Upper lobe of left lung (tissue), 6 donors: ENCODE measurements at regions not wholly inside any gene's neighbourhood (a gene's known extent, or its start where the extent isn't known, plus 50 kb on each side); places are given as distances from the start of the nearest gene placed in this dataset.

Experiments
- ATAC-seq, 2 donors: fragments of 200-7000 bp; cut with Tn5 transposase; one replicate each; pipeline ENCODE4 v1.9.1; 2022; ENCODE audit warnings: mild to moderate bottlenecking in 2 of 2, moderate library complexity in 2 of 2; ENCODE audit not compliant: low FRiP score in 2 of 2
- DNase-seq, 2 donors: peaks; one replicate each; pipeline ENCODE4 v3.0.0-alpha.2; 2019 to 2020
- H3K27ac ChIP-seq, 4 donors: fragments of 200-600 bp; sonication (generic); one replicate each; pipeline ENCODE4 v1.5.1; 2016 to 2019
- H3K27me3 ChIP-seq, 4 donors: fragments of 200-600 bp; sonication (generic); one replicate each; pipeline ENCODE4 v1.5.1; 2017 to 2019
- H3K36me3 ChIP-seq, 4 donors: fragments of 200-600 bp; sonication (generic); one replicate each; pipeline ENCODE4 v1.5.1; 2016 to 2019
- H3K4me1 ChIP-seq, 4 donors: fragments of 200-600 bp; sonication (generic); one replicate each; pipeline ENCODE4 v1.5.1; 2018 to 2019
- H3K4me3 ChIP-seq, 4 donors: fragments of 200-600 bp; sonication (generic); one replicate each; pipeline ENCODE4 v1.5.1; 2017 to 2019; ENCODE audit warnings: mild to moderate bottlenecking in 2 of 4, moderate library complexity in 1 of 4
- H3K9me3 ChIP-seq, 4 donors: fragments of 200-600 bp; sonication (generic); one replicate each; pipeline ENCODE4 v1.5.1; 2018 to 2019
- CTCF ChIP-seq, 6 experiments: fragments of 450-650 bp in 4 of 6; fragments of 200-600 bp in 2 of 6; sonication (generic) in 2 of 6; IDR thresholded peaks; one replicate each; pipeline ENCODE4 v1.5.1; 2016 to 2019; ENCODE audit warnings: antibody characterized with exemption in 6 of 6
- EP300 ChIP-seq, 4 donors: sonication (generic); formaldehyde crosslinking; IDR thresholded peaks; one replicate each; pipeline ENCODE4 v1.5.1; 2017; ENCODE audit warnings: antibody characterized with exemption in 4 of 4, control low read depth in 2 of 4
- POLR2A ChIP-seq, 4 donors: fragments of 450-650 bp; IDR thresholded peaks; one replicate each; pipeline ENCODE4 v1.5.1; 2016 to 2017; ENCODE audit warnings: antibody characterized with exemption in 4 of 4, mild to moderate bottlenecking in 2 of 4
- POLR2AphosphoS5 ChIP-seq, 2 donors: sonication (generic); formaldehyde crosslinking; IDR thresholded peaks; one replicate each; pipeline ENCODE4 v1.5.1; 2017; ENCODE audit warnings: antibody characterized with exemption in 2 of 2
- WGBS, 2 donors: methylation state at CpG; one replicate each; pipeline ENCODE4 v1.1.5; 2017 to 2018; 5-methylcytosine and 5-hydroxymethylcytosine counted together
- donor health status: DM: no; HTN: no; CAD: no; lungs with moderate emphysema.
- donor health status: DM: no; HTN: yes; CAD: no; lungs with severe emphysema.

- Histone ChIP-seq H3K27me3 (no peaks in the 10 kb centered on the region), H3K27ac (no peak overlapping the region), H3K4me1 (no peaks in the 10 kb centered on the region), H3K4me3 (no peak overlapping the region), H3K9me3 (peaks cover 0 to 22% (median 7%) of the 10 kb centered on the region in 4 donors), H3K36me3 (no peaks in the 10 kb centered on the region)
- 6 to 43% methylated on average over 1 of the region's 1 CpG for WGBS, 2 donors
- DNase-seq (no peak), ATAC-seq (no peak)
- TF ChIP-seq POLR2AphosphoS5 (IDR thresholded peaks at IDR 0.05) (no peak), EP300 (IDR thresholded peaks at IDR 0.05) (no peak), CTCF (IDR thresholded peaks at IDR 0.05) (no peak), POLR2A (IDR thresholded peaks at IDR 0.05) (no peak)
Measured at GRCh38 chr7:149362696-149363095, 98.2 kb downstream of the ZNF777 start.

DNA sequence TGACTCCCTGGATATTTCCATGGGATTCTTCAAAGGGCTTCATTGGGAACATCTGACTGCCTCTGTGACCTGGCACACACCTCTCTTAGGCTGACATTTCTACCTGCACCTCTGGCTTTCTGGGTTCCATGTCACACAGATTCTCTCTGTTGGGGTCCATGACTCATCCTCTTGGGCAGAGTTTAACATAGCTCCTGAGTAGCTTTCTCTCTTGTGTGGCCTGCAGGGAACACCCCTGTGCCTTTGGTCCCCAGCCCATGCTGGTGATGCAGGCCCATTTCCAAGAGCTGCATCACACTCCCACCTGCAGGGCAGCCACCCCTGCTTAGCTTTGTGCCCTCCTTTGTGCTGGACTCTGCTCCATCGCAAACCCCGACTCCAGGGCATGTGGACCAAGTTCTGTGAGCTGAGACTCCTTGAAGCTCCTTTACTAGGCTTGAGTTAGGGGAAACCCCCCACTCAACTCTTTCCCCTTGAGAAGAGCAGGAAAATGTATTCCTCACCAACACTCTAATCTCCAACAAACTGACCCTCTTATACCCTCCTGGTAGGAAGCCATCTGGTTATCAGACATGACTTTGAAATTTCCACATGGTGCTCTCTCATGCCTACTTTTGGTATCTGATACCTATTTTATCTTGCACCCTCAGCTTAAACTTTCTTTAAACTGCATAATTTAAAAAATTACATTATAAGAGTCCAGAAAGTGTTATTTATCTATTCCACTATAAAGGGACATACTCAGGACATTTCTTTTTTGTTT, 93.3 kb downstream of the ZNF777 start:
- no peak overlapping the region for H3K4me3 ChIP-seq
- no peak overlapping the region for H3K27ac ChIP-seq
- no peak for DNase-seq
- WGBS, 2 donors = 94 to 96% methylated on average over 2 of the region's 2 CpGs
- no peaks in the 10 kb centered on the region for H3K4me1 ChIP-seq
- no peak for ATAC-seq
- H3K36me3 ChIP-seq = no peaks in the 10 kb centered on the region
- peaks cover 0 to 13% (median 4%) of the 10 kb centered on the region in 4 donors for H3K9me3 ChIP-seq
- no peaks in the 10 kb centered on the region for H3K27me3 ChIP-seq
- no peak for TF ChIP-seq POLR2AphosphoS5 (IDR thresholded peaks at IDR 0.05)
- no peak for TF ChIP-seq EP300 (IDR thresholded peaks at IDR 0.05)
- TF ChIP-seq POLR2A (IDR thresholded peaks at IDR 0.05) = no peak
- TF ChIP-seq CTCF (IDR thresholded peaks at IDR 0.05) = no peak

DNA sequence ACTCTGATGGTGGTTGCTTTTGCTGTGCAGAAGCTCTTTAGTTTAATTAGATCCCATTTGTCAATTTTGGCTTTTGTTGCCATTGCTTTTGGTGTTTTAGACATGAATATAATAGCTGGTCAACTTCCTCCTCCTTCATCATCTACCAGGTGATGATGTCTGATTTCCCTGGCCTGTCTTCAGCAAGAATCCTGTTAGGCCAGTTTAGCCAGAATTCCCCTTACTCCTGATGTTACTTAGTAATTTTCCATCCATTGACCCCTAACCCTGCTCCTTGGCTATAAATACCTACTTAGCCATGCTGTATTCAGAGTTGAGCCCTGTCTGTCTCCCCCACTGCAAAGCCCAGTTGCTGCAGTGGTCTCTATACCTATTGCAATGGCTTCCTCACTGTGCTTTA, 91.4 kb downstream of the ZNF777 start:
- ATAC-seq (no peak), DNase-seq (no peak)
- Histone ChIP-seq H3K27ac (no peak overlapping the region), H3K4me3 (no peak overlapping the region), H3K27me3 (no peaks in the 10 kb centered on the region), H3K36me3 (no peaks in the 10 kb centered on the region), H3K4me1 (no peaks in the 10 kb centered on the region), H3K9me3 (peaks cover 0 to 17% (median 6%) of the 10 kb centered on the region in 4 donors)
- TF ChIP-seq EP300 (IDR thresholded peaks at IDR 0.05) (no peak), POLR2AphosphoS5 (IDR thresholded peaks at IDR 0.05) (no peak), CTCF (IDR thresholded peaks at IDR 0.05) (no peak), POLR2A (IDR thresholded peaks at IDR 0.05) (no peak)

DNA sequence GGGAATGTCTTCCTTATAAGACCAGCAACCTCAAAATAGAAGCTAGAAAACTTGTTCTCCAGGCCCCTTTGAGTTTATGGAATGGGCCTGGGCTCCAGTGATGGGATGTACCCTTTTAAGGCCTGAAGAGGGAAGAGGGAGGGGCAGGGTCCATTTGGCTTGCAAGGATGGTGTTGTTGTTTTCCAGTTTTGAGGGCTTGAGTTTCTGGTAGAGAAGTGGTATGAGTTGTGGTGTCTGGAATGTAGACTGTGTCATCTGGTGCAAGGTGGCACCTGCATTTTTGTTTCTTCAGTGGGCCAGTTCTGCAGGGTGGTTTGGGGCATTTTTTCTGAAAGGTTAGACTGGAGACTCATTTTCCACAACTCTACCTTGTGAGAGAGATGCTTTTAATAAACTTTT, 90.1 kb downstream of the ZNF777 start:
- Histone ChIP-seq H3K27ac (no peak overlapping the region), H3K27me3 (no peaks in the 10 kb centered on the region), H3K4me3 (no peak overlapping the region), H3K36me3 (no peaks in the 10 kb centered on the region), H3K9me3 (peaks cover 0 to 9% (median 3%) of the 10 kb centered on the region in 4 donors), H3K4me1 (no peaks in the 10 kb centered on the region)
- no peak for ATAC-seq
- no peak for DNase-seq
- TF ChIP-seq CTCF (IDR thresholded peaks at IDR 0.05) (no peak), EP300 (IDR thresholded peaks at IDR 0.05) (no peak), POLR2A (IDR thresholded peaks at IDR 0.05) (no peak), POLR2AphosphoS5 (IDR thresholded peaks at IDR 0.05) (no peak)

- Histone ChIP-seq H3K27me3 (no peaks in the 10 kb centered on the region), H3K36me3 (no peaks in the 10 kb centered on the region), H3K9me3 (peaks cover 0 to 9% (median 3%) of the 10 kb centered on the region in 4 donors), H3K4me3 (no peak overlapping the region), H3K27ac (no peak overlapping the region), H3K4me1 (no peaks in the 10 kb centered on the region)
- no peak for ATAC-seq
- WGBS, 2 donors = 93 to 100% methylated on average over 1 of the region's 1 CpG
- no peak for TF ChIP-seq POLR2A (IDR thresholded peaks at IDR 0.05)
- no peak for TF ChIP-seq POLR2AphosphoS5 (IDR thresholded peaks at IDR 0.05)
- no peak for TF ChIP-seq EP300 (IDR thresholded peaks at IDR 0.05)
- no peak for TF ChIP-seq CTCF (IDR thresholded peaks at IDR 0.05)
- DNase-seq = no peak
Measured at GRCh38 chr7:149373089-149373488, 87.8 kb downstream of the ZNF777 start.
